ENCODE measurements at regions not wholly inside any gene's neighbourhood (a gene's known extent, or its start where the extent isn't known, plus 50 kb on each side); places are given as distances from the start of the nearest gene placed in this dataset.

DNA sequence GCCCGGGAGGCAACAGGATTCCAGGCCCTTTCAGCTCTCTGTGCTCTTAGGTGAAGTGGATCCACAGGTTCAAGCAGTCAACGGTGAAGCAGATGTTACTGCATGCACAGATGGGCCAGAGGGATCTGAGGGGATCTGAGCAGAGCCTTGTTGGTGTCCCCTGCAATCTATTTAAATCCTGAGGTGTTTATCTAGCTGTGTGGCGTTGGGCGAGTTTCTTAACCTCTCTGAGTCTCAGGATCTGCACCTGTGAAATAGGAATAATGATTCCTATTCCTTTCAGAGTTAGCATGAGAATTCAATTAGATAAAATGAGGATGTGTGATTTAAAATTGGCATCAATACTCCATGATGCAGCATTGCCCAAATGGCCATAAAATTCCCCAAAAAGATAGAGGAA is 237.3 kb upstream of the CDH5 start:
- TF ChIP-seq POLR2A (IDR thresholded peaks at IDR 0.05) (no peak), POLR2AphosphoS5 (IDR thresholded peaks at IDR 0.05; ENCODE audit: insufficient read depth in 1 of 2, low read depth in 1 of 2) (no peak)
